SU-DHL-6 (cell line): ENCODE measurements at regions not wholly inside any gene's neighbourhood (a gene's known extent, or its start where the extent isn't known, plus 50 kb on each side); places are given as distances from the start of the nearest gene placed in this dataset.

Experiments used
- H2AFZ ChIP-seq: fragments of 200-600 bp; sonication (generic); 2 replicates; pipeline ENCODE4 v1.6.1; 2014; ENCODE audit warnings: low read depth, mild to moderate bottlenecking, moderate library complexity, mixed read lengths, antibody characterized with exemption, low read length; ENCODE audit not compliant: severe bottlenecking
- H3F3A ChIP-seq: fragments of 200-600 bp; shearing (Covaris generic); 2 replicates; pipeline ENCODE4 v1.6.0; 2016; ENCODE audit warnings: antibody characterized with exemption, mild to moderate bottlenecking; ENCODE audit not compliant: insufficient read depth
- H3K27ac ChIP-seq: fragments of 200-600 bp; sonication (generic); 2 replicates; pipeline ENCODE4 v1.5.1; 2016; ENCODE audit warnings: low read depth, mild to moderate bottlenecking, low read length, moderate library complexity, mixed read lengths
- H3K27me3 ChIP-seq: fragments of 200-600 bp; sonication (generic), shearing (Covaris generic); 2 replicates; pipeline ENCODE4 v1.6.0; 2014; ENCODE audit warnings: mild to moderate bottlenecking, low read length
- H3K36me3 ChIP-seq: fragments of 200-600 bp; sonication (generic); 2 replicates; pipeline ENCODE4 v1.6.1; 2014; ENCODE audit warnings: mild to moderate bottlenecking, low read length, mixed read lengths
- H3K4me2 ChIP-seq: fragments of 300-600, 200-600 bp; shearing (Covaris generic), sonication (generic); 2 replicates; pipeline ENCODE4 v1.6.0; 2014; ENCODE audit warnings: low read length, low read depth, mild to moderate bottlenecking; ENCODE audit not compliant: poor library complexity, severe bottlenecking
- H3K4me3 ChIP-seq: fragments of 200-600 bp; sonication (generic); 2 replicates; pipeline ENCODE4 v1.5.1; 2014; ENCODE audit warnings: antibody characterized with exemption, low read length, mild to moderate bottlenecking, mixed read lengths; ENCODE audit not compliant: insufficient read depth, poor library complexity, severe bottlenecking
- H3K79me2 ChIP-seq: fragments of 200-600 bp; sonication (generic); 2 replicates; pipeline ENCODE4 v1.6.1; 2014; ENCODE audit warnings: mild to moderate bottlenecking, low read length, moderate library complexity; ENCODE audit not compliant: insufficient read depth
- H3K9ac ChIP-seq: fragments of 200-600 bp; sonication (generic); 2 replicates; pipeline ENCODE4 v1.7.0; 2014; ENCODE audit warnings: mild to moderate bottlenecking, low read length
- H3K9me2 ChIP-seq: fragments of 200-600 bp; sonication (generic); replicated peaks from 2 replicates; pipeline ENCODE4 v1.6.1; 2014; ENCODE audit warnings: low read length; ENCODE audit not compliant: insufficient read depth
- H3K9me3 ChIP-seq: fragments of 200-600 bp; sonication (generic); 2 replicates; pipeline ENCODE4 v1.6.1; 2014; ENCODE audit warnings: low read length, mixed read lengths; ENCODE audit not compliant: insufficient read depth
- H4K20me1 ChIP-seq: fragments of 200-600 bp; sonication (generic); 2 replicates; pipeline ENCODE4 v1.6.1; 2014; ENCODE audit warnings: low read depth, mild to moderate bottlenecking, antibody characterized with exemption, low read length, moderate library complexity, mixed read lengths
- CTCF ChIP-seq: fragments of 200-600 bp; sonication (generic); IDR thresholded peaks from one replicate; pipeline ENCODE4 v1.5.1; 2017; ENCODE audit warnings: antibody characterized with exemption, mild to moderate bottlenecking, low read length, moderate library complexity; ENCODE audit not compliant: insufficient read depth, poor library complexity, severe bottlenecking
- EZH2phosphoT487 ChIP-seq: fragments of 200-600 bp; sonication (generic), shearing (Covaris generic); conservative IDR thresholded peaks from 2 replicates; pipeline ENCODE4 v1.6.1; 2018; ENCODE audit warnings: mild to moderate bottlenecking, antibody characterized with exemption, low read length, moderate library complexity, mixed read lengths

DNA sequence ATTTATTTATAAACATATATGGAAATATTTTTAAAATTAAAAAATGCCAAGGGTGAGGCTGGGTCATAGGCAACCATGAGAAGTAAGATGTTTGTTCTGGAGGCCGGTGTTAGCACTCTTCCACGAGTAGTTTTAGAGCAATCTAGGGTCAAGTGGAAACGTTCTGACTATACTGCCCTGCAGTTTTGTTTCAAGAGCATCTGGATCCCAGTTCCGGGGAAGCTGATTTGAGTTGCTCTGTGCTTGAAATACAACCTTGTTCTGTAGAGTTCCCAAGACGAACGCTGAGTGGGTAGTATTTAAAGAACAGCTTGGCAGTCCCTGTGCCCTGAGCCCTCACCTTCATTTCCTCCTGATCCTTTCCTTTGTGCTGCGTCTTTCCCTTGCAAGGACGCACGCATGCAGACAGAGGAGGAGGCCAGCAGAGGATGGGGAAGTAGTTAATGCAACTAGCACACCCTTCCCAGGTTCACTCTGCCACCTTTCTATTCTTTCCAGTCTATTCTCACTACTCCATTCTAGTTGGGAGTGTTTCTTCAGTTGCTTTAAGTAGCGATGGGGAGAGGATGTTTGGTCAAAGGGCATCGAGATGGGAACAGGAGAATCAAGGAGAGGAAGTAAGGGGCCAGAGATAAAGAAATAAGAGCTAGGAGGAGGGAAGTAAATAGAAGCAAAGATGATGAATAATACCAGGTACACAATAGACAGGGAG is 68.3 kb upstream of the ZSWIM6 start:
- H3K9me3 ChIP-seq: no peaks in the 10 kb centered on the region
- no peaks in the 10 kb centered on the region for H4K20me1 ChIP-seq
- H3F3A ChIP-seq: no peaks in the 10 kb centered on the region
- H3K27me3 ChIP-seq: no peaks in the 10 kb centered on the region
- TF ChIP-seq EZH2phosphoT487: no peak
- no peak for TF ChIP-seq CTCF
- H2AFZ ChIP-seq: no peak overlapping the region
- H3K4me3 ChIP-seq: no peak overlapping the region
- no peaks in the 10 kb centered on the region for H3K9me2 ChIP-seq
- H3K36me3 ChIP-seq: no peaks in the 10 kb centered on the region
- H3K27ac ChIP-seq: no peak overlapping the region
- H3K4me2 ChIP-seq: no peak overlapping the region
- no peak overlapping the region for H3K9ac ChIP-seq
- H3K79me2 ChIP-seq: no peaks in the 10 kb centered on the region

DNA sequence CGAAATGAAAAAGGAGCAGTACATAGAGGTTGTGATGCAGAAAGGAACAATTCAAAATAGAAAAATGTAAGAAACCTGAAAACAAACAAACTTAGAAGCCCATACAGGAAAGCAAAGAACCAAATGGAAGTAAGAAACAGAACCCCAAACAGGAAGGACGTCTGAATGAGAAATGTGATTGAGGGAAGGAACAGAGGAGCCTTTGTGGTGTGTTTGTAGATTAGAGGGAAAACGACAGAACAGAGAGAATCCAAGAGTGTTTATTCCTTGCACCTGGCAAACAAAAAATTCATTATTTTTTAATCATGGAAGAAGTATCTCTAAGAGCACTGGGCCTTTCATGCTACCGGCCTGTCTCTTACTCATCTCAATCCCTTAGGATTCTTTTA is 67.8 kb upstream of the ZSWIM6 start:
- Histone ChIP-seq H3K27ac (no peak overlapping the region), H3K79me2 (no peaks in the 10 kb centered on the region), H3F3A (no peaks in the 10 kb centered on the region), H3K4me3 (no peak overlapping the region), H2AFZ (no peak overlapping the region), H3K9me3 (no peaks in the 10 kb centered on the region), H3K4me2 (no peak overlapping the region), H3K27me3 (no peaks in the 10 kb centered on the region), H3K36me3 (no peaks in the 10 kb centered on the region), H3K9me2 (no peaks in the 10 kb centered on the region), H4K20me1 (no peaks in the 10 kb centered on the region), H3K9ac (no peak overlapping the region)
- no peak for TF ChIP-seq EZH2phosphoT487
- TF ChIP-seq CTCF: no peak

DNA sequence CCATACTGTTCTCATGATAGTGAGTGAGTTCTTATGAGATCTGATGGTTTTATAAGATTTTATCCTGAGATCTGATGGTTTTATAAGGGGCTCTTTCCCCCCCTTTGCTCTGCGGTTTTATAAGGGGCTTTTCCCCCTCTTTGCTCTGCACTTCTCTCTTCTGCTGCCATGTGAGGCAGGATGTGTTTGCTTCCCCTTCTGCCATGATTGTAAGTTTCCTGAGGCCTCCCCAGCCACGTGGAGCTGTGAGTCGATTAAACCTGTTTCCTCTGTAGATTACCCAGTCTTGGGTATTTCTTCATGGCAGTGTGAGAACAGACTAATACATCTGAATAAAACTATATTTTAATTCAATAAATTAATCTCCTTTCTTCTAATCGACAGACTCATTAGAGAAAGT is 64.9 kb upstream of the ZSWIM6 start:
- Histone ChIP-seq H3K79me2 (no peaks in the 10 kb centered on the region), H3K27ac (no peak overlapping the region), H3K9ac (no peak overlapping the region), H3K36me3 (no peaks in the 10 kb centered on the region), H4K20me1 (no peaks in the 10 kb centered on the region), H3K9me3 (no peaks in the 10 kb centered on the region), H3K27me3 (no peaks in the 10 kb centered on the region), H3F3A (no peaks in the 10 kb centered on the region), H3K4me2 (no peak overlapping the region), H2AFZ (no peak overlapping the region), H3K9me2 (no peaks in the 10 kb centered on the region), H3K4me3 (no peak overlapping the region)
- TF ChIP-seq CTCF (no peak), EZH2phosphoT487 (no peak)
